ENCODE measurements at regions not wholly inside any gene's neighbourhood (a gene's known extent, or its start where the extent isn't known, plus 50 kb on each side); places are given as distances from the start of the nearest gene placed in this dataset.

DNA sequence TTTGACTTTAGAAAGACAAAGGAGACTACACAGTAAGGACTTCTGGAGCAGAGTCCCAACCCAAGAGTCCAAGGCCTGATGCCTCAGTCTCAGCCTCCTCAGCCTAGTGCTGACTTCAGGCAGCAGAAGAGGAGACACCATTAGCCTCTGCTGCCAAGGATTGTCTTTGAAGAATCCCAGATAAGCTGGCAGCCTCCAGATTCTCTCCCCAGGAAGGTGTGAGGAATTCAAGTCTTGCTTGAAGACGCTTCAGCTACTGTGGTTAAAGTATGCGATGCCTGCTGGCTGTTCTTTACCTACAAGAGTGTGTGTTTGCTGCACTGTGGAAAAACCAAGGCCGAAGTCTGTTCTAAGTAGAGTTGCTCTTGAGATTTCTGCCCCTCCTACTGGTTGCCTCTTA is 215.9 kb upstream of the TCF21 start:
- TF ChIP-seq, protein P1, sequence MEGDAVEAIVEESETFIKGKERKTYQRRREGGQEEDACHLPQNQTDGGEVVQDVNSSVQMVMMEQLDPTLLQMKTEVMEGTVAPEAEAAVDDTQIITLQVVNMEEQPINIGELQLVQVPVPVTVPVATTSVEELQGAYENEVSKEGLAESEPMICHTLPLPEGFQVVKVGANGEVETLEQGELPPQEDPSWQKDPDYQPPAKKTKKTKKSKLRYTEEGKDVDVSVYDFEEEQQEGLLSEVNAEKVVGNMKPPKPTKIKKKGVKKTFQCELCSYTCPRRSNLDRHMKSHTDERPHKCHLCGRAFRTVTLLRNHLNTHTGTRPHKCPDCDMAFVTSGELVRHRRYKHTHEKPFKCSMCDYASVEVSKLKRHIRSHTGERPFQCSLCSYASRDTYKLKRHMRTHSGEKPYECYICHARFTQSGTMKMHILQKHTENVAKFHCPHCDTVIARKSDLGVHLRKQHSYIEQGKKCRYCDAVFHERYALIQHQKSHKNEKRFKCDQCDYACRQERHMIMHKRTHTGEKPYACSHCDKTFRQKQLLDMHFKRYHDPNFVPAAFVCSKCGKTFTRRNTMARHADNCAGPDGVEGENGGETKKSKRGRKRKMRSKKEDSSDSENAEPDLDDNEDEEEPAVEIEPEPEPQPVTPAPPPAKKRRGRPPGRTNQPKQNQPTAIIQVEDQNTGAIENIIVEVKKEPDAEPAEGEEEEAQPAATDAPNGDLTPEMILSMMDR (conservative IDR thresholded peaks at IDR 0.05): no peak
- no peak for TF ChIP-seq ZFX (IDR thresholded peaks at IDR 0.05)
- no peak overlapping the region for H3K27ac ChIP-seq

DNA sequence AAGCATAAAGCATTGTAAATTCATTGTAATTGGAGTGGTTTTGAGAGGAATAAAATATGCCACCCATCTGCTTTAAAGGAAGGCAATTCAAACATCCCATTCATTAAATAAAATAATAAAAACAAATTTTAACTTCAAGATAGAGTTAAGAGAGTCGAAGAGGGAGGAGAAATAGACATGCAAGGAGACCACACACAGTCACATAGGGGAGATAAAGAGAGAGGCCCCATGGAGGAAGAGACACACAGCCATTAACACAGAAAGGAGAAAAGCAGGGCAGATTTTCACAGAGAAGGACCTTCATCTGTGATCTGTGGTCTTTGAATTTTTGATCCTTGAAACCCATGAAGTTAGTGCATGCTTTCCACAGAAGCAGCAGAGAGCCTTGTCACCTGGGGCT is 214.3 kb upstream of the TCF21 start:
- no peak overlapping the region for H3K27ac ChIP-seq
- TF ChIP-seq, protein P1 (conservative IDR thresholded peaks at IDR 0.05): no peak
- TF ChIP-seq ZFX (IDR thresholded peaks at IDR 0.05): no peak

DNA sequence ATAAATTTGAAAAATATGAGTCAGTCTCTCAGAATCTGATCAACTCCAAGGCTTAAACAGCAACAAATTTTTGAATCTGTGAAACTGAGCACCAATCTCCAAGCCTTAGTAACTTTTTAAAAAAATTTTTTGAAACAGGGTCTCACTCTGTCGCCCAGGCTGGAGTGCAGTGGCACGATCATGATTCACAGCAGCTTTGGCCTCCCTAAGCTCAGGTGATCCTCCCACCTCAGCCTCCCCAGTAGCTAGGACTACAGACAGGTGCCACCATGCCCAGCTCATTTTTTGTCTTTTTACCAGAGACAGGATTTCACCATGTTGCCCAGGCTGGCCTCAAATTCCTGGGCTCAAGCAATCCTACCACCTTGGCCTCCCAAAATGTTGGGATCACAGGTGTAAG is 207.9 kb upstream of the TCF21 start:
- TF ChIP-seq ZFX (IDR thresholded peaks at IDR 0.05): no peak
- TF ChIP-seq, protein P1 (conservative IDR thresholded peaks at IDR 0.05): no peak
- H3K27ac ChIP-seq: no peak overlapping the region

DNA sequence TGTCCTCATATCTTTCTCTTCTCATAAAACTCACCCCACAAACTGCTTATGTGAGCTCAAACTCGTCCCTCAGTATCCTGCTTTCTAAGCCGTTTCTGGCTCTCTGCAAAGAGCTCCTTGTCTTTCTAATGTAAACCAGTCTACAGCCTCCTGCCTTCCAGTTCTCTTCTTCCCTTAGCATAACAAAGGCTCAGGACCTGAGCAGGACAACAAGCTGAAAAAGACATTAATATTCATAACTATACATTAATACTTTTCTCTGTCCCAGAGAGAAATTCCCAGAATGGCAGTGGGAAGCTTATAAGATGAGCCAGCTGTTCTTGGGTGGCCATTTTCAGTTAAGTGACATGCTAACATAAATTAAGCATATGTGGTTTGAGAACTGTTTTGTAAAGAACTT is 207.0 kb upstream of the TCF21 start:
- no peak for TF ChIP-seq ZFX (IDR thresholded peaks at IDR 0.05)
- TF ChIP-seq, protein P1 (conservative IDR thresholded peaks at IDR 0.05): no peak
- H3K27ac ChIP-seq: no peak overlapping the region

DNA sequence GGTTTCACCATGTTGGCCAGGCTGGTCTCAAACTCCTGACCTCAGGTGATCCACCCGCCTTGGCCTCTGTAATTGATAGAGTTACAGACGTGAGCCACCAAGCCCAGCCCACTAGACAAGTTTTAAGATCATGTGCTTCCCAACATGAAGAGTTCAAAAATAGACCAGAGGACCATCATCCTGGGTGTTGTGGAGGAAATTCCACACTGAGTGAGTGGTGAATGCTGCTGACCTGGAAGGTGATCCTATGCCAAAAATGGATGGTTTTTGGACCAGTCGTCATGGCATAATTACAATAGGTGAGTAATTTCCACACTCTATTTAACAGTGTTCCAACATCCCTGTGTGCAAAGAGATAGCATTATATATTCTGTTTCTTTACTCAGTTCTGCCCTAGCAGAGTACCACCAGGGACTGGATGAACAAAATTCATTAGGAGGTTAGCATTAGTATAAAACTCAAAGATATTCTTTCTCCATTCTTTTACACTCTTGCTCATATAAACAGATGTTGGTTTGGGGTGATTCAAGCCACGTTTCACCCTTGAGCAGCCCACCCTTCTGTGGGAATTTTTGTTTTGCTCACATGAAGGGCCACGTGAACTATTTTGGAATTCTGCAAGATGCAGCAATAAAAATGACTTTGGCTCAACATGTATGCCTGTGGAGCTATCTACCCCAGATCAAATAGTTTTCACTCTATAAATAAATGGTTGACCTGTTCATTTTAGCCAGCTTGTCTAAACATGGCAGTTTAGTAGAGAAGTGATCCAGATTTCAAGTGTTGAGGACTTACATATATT is 206.2 kb upstream of the TCF21 start:
- no peak for TF ChIP-seq ZFX (IDR thresholded peaks at IDR 0.05)
- TF ChIP-seq, protein P1 (conservative IDR thresholded peaks at IDR 0.05): no peak
- no peak overlapping the region for H3K27ac ChIP-seq

DNA sequence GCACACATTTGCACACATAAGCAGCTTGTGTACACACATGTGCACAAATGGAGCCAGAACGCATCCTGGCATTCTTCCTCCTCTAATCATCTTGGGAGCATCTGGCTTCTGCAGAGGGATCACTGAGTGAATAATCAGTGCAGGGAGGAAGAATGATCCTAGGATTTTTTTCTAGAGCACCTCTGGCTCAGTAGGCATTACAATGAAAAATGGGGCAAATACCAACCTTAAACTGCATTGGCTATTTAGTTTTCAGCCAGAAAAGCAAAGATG is 205.7 kb upstream of the TCF21 start:
- H3K27ac ChIP-seq: no peak overlapping the region
- TF ChIP-seq ZFX (IDR thresholded peaks at IDR 0.05): no peak
- TF ChIP-seq, protein P1 (conservative IDR thresholded peaks at IDR 0.05): no peak

DNA sequence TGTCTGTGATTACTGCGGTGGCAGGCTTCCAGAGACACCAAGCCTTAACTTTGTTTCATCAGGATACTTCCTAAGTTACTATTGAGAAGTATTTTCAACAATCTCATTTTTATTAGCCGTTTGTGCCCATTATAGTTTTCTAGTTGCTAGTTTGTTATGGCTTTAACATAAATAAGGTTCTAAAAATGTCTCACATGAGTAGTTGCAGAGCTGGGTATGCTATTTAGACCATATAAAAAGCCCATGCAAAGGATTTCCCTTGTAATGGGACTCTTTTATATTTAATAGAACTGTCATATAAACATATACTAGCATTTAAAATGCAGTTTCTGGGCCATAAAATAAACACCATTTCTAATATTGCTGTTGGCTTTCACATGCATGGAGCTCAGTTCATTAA is 205.3 kb upstream of the TCF21 start:
- H3K27ac ChIP-seq: no peak overlapping the region
- TF ChIP-seq, protein P1 (conservative IDR thresholded peaks at IDR 0.05): no peak
- TF ChIP-seq ZFX (IDR thresholded peaks at IDR 0.05): no peak
